CD4-positive, alpha-beta T cell treated with Interleukin-2 at 100 ng/mL for 4 hours (primary cell): ENCODE measurements at regions not wholly inside any gene's neighbourhood (a gene's known extent, or its start where the extent isn't known, plus 50 kb on each side); places are given as distances from the start of the nearest gene placed in this dataset.

ENCODE experiments used
- DNase-seq: peaks from one replicate; pipeline ENCODE4 v3.0.0-alpha.2; 2020; ENCODE audit warnings: low spot score

GRCh38 chr13:58051396-58051795, 419.9 kb downstream of the PCDH17 start:
- no peak for DNase-seq

DNA sequence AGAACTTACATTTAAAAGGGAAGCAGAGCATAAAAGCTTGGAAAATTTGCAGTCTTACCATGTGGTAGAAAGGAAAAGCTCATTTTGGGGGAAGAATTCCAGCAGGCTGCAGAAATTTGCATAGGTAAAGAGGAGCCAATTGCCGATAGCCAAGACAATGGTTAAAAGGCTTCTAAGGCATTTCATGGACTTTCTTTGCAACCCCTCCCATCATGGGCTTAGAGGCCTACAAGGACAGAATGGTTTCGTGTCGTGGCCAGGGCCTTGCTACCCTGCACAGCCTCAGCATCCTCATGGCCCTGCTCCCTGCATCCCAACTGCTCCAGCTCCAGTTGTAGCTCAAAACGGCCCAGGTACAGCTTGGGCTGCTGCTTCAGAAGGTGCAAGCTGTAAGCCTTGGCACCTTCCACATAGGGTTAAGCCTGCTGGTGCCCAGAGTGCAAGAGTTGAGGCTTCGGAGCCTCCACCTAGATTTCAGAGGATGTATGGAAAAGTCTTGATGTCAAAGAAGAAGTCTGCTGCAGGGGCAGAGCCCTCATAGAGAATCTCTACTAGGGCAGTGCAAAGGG, 420.3 kb downstream of the PCDH17 start:
- DNase-seq = no peak

- DNase-seq = no peak
Observed at GRCh38 chr13:58056426-58056825, 424.9 kb downstream of the PCDH17 start.

- no peak for DNase-seq
Observed at GRCh38 chr13:58059624-58060023, 428.1 kb downstream of the PCDH17 start.

GRCh38 chr13:58080806-58081205, 449.3 kb downstream of the PCDH17 start:
- no peak for DNase-seq

GRCh38 chr13:58081301-58081820, 449.8 kb downstream of the PCDH17 start:
- DNase-seq = no peak

- DNase-seq = no peak
Observed at GRCh38 chr13:58083064-58083463, 451.5 kb downstream of the PCDH17 start.

GRCh38 chr13:58085274-58085673, 453.7 kb downstream of the PCDH17 start:
- DNase-seq = no peak

- no peak for DNase-seq
Observed at GRCh38 chr13:58085819-58086218, 454.3 kb downstream of the PCDH17 start.

GRCh38 chr13:58087566-58087965, 456.0 kb downstream of the PCDH17 start:
- no peak for DNase-seq

GRCh38 chr13:58093394-58093793, 461.9 kb downstream of the PCDH17 start:
- no peak for DNase-seq

GRCh38 chr13:58097831-58098230, 466.3 kb downstream of the PCDH17 start:
- DNase-seq = no peak

DNA sequence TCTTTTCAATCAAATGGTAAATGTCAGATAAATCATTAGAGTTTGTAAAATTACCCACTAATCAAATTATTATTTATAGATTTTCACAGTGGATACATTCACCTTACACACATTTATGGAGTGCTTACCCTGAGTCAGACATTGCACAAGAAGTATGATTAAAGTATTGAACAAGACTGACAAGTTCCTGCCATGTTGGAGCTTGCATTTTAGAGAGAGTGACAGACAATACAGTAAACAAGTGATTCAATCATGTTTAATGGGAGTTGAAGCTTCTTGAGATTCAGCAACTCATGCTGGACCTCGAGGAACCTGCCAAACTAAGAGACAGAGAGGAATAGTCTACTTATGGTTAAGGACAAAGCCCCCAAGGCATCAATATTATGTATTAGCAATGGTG, 487.8 kb downstream of the PCDH17 start:
- no peak for DNase-seq

DNA sequence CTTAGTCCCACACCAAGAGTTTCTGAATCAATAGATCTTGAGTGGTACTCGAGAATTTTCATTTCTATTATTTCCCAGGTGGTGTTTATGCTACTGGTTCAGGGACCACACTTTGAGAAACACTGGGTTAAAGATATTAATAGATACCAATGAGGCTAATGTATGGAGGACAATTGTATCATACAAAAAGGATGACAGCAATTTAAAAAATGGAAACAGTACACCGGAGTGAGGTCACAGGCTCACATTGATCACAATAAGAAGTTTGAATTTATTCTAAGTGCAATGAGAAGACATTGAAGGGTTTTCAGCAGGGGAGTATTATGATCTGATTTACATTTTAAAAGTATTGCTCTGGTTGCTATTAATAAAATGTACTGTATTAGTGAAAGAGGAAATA, 488.3 kb downstream of the PCDH17 start:
- no peak for DNase-seq

- DNase-seq = no peak
Observed at GRCh38 chr13:58126496-58126895, 495.0 kb downstream of the PCDH17 start.

DNA sequence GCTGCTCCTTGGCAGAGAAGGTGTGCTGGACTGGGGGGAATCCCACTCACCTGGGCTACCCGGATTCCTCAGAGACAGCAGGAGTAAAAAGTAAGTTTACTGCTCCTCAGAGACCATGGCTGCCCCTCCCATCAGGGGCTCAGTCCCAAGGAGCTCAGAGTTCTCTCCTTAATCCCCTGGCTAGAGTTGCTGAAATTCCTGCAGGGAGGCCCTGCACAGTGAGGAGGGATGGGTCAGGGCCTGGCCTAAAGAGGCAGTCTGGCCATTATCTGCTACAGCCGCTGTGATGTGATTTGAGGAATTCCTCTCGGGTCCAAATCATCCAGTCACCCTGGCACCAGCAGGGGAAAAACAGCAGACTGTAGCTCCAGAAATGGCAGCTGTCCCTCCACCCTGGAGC, 502.5 kb downstream of the PCDH17 start:
- no peak for DNase-seq

DNA sequence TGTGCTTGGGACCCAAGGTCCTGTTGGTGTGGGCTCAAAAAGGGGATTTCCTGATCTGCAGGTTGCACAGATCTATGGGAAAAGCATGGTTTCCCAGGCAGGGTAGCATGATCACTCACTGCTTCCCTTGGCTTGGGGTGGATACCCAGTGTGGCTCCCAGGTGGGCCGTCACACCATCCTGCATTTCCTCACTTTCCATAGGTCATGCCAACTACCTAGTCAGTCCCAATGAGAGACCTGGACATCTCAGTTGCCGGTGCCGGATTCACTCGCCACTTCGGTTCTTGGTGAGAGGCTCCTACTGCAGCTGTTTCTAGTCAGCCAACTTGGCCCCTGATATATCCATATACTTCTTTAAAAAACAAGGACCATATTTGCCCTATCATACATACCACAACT, 503.0 kb downstream of the PCDH17 start:
- no peak for DNase-seq

DNA sequence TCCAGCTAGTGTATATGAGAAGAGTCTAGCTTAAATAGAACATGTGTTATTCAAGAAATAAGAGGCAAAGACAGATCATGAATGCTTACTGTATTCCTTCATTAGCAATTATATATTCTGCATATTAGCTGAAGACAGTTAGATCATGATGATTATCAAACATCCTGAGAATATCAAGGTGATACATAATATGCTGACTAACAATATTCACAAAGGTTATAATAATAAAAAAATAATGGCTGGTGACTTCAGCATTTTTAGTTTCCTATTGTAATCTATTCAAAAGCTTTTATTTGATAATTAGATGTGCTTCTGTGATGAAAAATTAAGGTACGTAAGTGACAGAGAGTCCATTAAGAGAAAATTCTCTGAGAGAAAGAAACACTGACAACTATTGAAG, 511.4 kb downstream of the PCDH17 start:
- DNase-seq = no peak

DNA sequence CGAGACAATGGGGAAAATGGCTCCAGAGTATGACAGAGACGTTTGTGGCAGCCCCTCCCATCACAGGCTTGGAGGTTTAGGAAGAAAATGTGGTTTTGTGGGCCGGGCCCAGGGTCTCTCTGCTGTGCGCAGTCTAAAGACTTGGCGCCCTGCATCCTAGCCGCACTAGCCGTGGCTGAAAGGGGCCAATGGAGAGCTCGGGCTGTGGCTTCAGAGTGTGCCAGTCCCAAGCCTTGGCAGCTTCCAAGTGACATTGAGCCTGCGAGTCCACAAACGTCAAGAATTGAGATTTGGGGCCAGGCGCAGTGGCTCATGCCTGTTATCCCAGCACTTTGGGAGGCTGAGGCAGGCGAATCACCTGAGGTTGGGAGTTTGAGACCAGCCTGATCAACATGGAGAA, 513.1 kb downstream of the PCDH17 start:
- DNase-seq = no peak

- DNase-seq = no peak
Observed at GRCh38 chr13:58151452-58151851, 519.9 kb downstream of the PCDH17 start.

DNA sequence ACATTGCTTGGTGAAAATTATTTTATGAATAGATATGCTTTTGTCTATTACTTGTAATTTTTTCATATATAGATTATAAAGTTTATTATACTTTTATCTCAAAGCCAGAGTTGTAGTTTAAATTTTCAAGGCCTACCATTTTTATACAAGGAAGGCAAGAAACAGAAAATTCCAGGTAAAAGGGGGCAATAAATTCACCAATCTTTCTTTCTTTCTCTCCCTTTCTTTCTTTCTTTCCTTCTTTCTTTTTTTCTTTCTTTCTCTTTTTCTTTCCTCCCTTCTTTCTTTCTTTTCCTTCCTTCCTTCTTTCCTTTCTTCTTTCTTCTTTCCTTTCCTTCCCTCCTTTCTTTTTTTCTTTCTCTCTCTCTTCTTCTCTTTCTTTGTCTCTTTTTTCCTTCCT, 529.4 kb downstream of the PCDH17 start:
- no peak for DNase-seq

DNA sequence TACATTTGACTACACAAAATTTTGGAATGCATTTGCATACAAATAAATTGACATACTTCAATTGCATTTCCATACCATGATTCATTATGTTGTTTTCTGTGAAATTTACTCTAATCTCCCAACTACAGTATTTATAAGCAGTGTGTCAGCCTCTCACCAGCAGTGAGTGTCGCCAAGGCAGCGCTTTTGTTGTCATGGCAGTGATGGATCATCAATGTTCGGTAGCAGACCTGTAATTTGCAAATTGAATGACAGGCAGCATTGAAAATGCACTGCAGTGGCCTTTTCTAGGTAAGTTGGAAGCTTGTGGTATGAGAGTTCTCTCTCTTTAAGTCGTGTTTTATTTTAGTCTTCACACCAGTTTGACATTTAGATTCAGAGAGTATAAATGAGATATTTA, 534.1 kb downstream of the PCDH17 start:
- no peak for DNase-seq

- no peak for DNase-seq
Observed at GRCh38 chr13:58181111-58181510, 549.6 kb downstream of the PCDH17 start.

DNA sequence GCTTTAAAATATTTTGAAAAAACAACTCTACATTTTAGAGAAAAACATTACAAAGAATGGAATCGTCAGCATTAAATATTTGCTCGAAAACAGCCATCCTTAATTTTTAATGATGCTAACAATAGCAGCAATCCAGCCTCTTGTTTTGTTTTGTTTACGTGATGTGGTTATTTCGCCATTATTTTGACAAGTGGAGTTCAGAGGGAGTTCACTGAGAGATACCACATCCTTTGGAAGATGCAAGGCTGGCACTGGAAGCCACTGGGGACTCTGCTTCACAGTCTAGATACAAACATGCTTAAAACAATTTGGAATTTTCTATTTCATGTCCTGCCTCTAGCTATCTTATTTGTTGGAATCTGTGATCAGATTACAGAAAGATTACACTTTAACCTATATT, 556.3 kb downstream of the PCDH17 start:
- no peak for DNase-seq

GRCh38 chr13:58190577-58190976, 559.0 kb downstream of the PCDH17 start:
- no peak for DNase-seq
